ENCODE measurements at regions not wholly inside any gene's neighbourhood (a gene's known extent, or its start where the extent isn't known, plus 50 kb on each side); places are given as distances from the start of the nearest gene placed in this dataset.

DNA sequence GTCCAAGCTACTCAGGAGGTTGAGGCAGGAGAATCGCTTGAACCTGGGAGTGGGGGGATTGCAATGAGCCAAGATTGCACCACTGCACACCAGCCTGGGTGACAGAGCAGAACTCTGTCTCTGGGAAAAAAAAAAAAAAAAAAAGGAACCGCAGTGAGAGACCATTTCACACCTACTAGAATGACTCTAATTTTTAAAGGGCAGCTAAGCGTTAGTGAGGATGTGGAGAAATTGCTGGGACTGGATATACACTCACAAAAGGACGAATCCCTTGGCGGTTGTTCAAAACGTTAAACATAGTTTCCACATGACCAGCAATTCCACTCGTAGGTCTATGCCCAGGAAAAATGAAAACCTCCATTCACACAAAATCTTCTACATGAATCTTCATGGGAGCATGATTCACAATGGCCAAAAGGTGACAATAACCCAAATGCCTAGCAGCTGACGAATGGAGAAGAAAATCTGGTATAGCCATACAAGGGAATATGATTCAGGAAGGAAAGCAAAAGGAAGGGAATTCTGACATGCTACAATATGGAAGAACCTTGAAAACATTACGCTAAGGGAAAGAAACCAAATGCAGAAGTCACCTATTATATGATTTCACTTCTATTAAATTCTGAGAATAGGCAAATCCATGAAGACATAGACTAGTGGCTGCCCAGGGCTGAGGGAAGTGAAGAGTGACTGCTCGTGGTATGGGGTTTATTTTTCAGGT is 127.0 kb downstream of the CHSY1 start:
- no peak for DNase-seq

DNA sequence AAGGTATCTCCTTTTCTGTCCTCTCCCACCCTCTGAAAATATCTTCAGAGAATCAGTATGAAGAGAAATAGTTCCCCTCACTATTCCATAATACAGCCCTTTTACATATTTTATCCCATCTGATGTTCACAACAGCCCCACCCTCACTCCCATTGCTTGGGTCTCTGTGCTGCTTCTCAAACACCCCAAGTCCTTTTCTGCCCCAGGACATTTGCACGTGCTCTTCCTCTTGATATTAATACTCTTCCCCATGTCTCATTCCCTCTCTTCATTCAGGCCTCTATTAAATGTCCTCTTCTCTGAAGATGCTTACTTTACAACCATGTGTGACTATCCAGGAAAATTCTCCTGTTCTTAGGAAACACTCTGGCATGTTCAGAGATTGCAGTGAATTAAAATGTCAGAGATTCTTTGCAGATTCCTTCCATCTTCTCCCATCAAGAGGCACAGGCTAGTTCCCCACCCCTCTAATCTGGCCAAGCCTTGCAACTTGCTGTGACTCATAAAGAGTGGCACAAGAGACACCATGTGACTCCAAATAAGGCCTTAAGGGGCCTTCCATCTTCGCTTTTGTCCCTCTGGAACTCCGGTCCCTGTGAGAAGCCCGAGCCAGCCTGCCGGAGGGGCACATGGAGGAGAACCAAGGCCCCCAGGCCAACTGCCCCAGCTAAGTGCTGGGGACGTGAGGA is 128.5 kb downstream of the CHSY1 start:
- no peak for DNase-seq

DNA sequence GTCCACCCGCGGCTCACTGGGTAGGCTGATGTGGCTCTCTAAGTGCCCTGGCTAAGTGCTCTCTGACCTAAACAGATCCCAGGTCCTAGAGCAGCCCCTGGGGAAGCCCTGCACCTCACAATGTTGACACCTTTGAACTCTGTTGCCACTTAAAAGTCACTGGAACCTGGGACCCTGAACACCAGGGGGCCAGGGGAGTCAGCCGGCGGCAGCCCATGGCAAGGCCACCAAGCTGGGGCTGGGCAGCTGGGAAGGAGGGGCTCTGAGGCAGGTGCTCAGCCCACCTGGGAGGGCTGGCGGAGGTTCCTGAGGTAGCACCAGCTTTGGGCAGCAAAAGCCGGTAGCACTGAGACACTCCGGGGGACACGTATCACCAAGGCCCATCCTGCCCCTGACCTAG is 129.0 kb downstream of the CHSY1 start:
- no peak for DNase-seq

DNA sequence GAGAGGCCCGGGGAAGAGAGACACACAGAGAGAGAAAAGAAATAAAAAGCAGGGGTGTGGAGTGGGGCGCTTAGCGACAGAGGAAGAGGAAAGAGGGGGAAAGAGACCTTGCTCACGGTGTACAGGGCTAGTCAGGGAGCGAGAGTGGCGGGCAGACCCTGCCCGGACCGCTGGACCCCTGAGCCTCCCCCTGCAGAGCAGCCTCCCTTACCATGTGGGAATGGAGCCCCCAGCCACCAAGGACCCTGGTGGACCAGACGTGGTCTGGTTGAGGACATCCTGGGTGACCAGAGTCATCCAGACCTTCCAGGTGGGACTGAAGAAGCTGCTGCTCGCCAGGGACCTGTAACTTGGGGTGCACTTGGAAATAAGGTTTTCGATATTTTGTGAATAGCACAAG is 129.6 kb downstream of the CHSY1 start:
- no peak for DNase-seq

DNA sequence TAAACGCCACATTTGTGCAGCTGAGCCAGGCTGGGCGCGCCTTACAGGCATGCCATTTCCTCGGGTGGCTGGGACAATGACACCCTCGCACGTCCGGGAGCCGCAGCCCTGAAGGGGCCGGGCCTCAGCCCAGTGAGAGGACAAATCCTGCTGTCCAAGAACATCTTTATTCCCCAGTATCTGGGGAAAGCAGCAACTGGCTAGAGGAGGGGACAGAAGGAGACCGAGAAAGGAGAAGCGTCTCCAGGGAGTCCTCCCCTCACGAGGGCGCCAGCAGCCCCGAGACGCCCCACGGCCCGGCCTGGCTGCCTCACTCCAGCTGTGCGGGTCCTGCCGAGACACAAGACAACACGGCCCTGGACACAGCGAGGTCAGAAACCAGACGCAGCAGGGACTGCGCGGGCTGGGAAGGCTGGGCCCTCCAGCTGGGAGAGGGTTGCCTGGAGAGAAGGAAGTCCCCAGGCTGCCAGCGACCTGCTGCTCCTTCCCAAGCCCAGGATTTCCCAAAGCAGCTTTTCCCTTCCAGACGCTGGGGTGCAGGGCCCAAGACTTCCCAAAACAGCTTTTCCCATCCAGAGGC is 130.2 kb downstream of the CHSY1 start:
- peak; percentile 2 for DNase-seq

DNA sequence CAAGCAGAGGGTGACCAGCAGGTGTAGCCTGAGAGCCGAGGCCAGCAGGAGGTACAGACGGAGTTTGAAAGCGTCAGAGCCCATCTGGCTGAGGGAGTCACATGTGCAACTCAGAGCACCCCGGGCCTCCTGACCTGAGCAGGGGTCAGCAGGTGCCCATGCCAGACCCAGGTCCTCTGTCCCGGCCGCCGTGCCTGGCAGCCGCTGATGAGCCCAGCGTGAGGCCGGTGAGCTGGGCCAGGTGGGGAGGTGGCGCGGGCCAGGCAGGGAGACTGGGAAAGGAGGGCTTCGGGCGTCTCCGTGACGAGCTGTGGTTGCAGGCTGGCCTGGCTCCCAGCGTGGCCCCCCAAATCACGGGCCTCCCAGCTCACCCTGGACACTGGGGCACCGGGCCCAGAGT is 130.9 kb downstream of the CHSY1 start:
- no peak for DNase-seq

DNA sequence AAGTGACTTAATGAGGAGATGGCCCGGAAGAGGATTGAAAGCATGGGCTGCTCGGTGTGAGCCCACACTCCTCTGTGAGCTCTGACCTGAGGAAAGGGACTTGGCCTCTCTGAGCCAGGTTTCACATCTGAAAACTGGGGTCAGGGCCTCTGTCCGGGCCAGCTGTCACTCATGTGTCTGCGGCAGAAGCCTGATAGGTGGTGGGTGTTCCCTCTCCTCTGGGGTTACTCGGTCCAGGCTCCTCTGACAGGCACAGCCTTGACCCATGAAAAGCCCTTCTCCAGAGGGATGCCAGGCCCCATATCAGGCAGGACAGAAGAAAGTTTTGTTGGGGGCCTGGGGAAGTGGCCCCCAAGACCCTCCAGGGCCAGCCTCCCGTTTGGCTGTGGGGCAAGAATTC is 131.4 kb downstream of the CHSY1 start:
- DNase-seq = no peak
